ENCODE measurements at regions not wholly inside any gene's neighbourhood (a gene's known extent, or its start where the extent isn't known, plus 50 kb on each side); places are given as distances from the start of the nearest gene placed in this dataset.
"Not testable (repeated sequence)": the region's sequence is repeated elsewhere in the genome, so short reads cannot be mapped to it uniquely, and the experiment has no call there.

DNA sequence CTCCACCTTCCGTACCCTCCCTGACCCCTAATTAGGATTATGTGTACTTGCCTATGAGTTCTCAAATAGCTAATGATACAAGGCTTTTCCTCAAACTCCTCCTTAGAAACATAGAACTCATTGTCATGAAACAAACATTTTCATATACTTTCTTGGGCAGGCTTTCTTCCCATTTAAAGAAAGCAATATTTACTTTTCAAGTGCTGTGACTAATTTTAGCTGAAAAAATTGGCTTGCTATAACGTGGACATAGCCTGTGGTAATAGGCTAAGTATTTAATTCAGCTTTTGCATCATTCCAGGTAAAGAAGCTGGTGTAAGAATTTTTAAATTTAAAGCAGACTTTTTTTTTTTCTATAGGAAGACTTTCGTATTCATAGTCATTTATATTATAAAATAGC lies 208.7 kb downstream of the SOX2 start:
- H3K4me2 ChIP-seq (replicated peaks; ENCODE audit: low read depth, low read length, poor library complexity, severe bottlenecking), result no peak overlapping the region
- no peaks in the 10 kb centered on the region for H3K27me3 ChIP-seq (replicated peaks in 1 of 4; ENCODE audit: control extremely low read depth in 1 of 4, control insufficient read depth in 3 of 4, insufficient read depth in 4 of 4, low read length in 3 of 4)
- WGBS (ENCODE audit: insufficient coverage), result no CpG with 5 or more reads among the region's 3 CpGs

DNA sequence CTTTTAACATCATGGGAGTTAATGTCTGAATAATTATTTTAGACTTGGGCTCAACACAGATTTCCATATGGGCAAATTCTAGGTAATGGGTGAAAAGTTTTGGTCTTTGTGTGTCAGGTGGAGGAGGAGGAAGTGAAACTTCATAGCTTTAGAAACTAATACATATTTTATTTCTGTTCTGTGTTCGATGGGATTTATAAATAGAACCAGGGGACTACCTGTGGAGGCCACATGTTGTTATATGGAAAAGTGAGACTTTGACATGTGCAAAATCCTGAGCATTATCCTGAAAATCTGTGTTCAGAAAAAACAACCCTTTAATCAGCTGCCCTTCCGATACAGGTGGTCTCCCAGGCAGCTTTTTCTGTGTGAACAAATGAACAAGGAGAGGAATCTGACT lies 209.5 kb downstream of the SOX2 start:
- H3K27ac Mint-ChIP-seq, result no peak overlapping the region

More for the DNA sequence above, 208.7 kb downstream of the SOX2 start:
- H3K9me3 ChIP-seq (ENCODE audit: control extremely low read depth in 1 of 3, control insufficient read depth in 2 of 3, insufficient read depth in 1 of 3, low read length in 2 of 3), result peaks cover 0 to 2% (median 0%) of the 10 kb centered on the region in 3 donors
- ChIA-PET POLR2A (no interaction called here), CTCF (no interaction called here)
- TF ChIP-seq EZH2 (IDR thresholded peaks at IDR 0.05; ENCODE audit: borderline replicate concordance, insufficient read depth, low read depth, low read length, poor library complexity, severe bottlenecking), result no peak
- TF ChIP-seq, protein P1, sequence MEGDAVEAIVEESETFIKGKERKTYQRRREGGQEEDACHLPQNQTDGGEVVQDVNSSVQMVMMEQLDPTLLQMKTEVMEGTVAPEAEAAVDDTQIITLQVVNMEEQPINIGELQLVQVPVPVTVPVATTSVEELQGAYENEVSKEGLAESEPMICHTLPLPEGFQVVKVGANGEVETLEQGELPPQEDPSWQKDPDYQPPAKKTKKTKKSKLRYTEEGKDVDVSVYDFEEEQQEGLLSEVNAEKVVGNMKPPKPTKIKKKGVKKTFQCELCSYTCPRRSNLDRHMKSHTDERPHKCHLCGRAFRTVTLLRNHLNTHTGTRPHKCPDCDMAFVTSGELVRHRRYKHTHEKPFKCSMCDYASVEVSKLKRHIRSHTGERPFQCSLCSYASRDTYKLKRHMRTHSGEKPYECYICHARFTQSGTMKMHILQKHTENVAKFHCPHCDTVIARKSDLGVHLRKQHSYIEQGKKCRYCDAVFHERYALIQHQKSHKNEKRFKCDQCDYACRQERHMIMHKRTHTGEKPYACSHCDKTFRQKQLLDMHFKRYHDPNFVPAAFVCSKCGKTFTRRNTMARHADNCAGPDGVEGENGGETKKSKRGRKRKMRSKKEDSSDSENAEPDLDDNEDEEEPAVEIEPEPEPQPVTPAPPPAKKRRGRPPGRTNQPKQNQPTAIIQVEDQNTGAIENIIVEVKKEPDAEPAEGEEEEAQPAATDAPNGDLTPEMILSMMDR (IDR thresholded peaks at IDR 0.05), result no peak
- H3K27ac ChIP-seq (ENCODE audit: low read length in 2 of 2), result no peak overlapping the region
- H2AFZ ChIP-seq (ENCODE audit: insufficient read depth, low read depth, low read length, poor library complexity, severe bottlenecking), result no peak overlapping the region
- Mint-ChIP-seq H3K9me3 (ENCODE audit: insufficient read depth) (peaks cover 2% of the 10 kb centered on the region), H3K4me3 (no peak overlapping the region), H3K27ac (no peak overlapping the region), H3K27me3 (no peaks in the 10 kb centered on the region), H3K4me1 (peaks cover 11% of the 10 kb centered on the region)
- H3K9ac ChIP-seq (ENCODE audit: low read length), result no peak overlapping the region
- H3K36me3 ChIP-seq (replicated peaks in 1 of 2; ENCODE audit: control extremely low read depth in 1 of 2, control insufficient read depth in 1 of 2, extremely low read depth in 1 of 2, insufficient read depth in 2 of 2, low read length in 1 of 2), result no peaks in the 10 kb centered on the region
- H4K20me1 ChIP-seq (ENCODE audit: control insufficient read depth, insufficient read depth, low read length, poor library complexity, severe bottlenecking), result no peaks in the 10 kb centered on the region
- H3K79me2 ChIP-seq (ENCODE audit: control insufficient read depth, insufficient read depth, low read length), result no peaks in the 10 kb centered on the region
- DNase-seq, result no peak
- no peak overlapping the region for H3K4me3 ChIP-seq (ENCODE audit: control extremely low read depth in 1 of 5, extremely low read depth in 1 of 5, insufficient read depth in 1 of 5, low read depth in 2 of 5, low read length in 4 of 5)
- no peak for ATAC-seq (ENCODE audit: low read depth)
- H3K4me1 ChIP-seq (ENCODE audit: control insufficient read depth in 2 of 2, insufficient read depth in 2 of 2, low read length in 2 of 2), result peaks cover 11 to 15% of the 10 kb centered on the region in 2 donors
- intact Hi-C loops (cut with micrococcal nuclease), result no loop called here

DNA sequence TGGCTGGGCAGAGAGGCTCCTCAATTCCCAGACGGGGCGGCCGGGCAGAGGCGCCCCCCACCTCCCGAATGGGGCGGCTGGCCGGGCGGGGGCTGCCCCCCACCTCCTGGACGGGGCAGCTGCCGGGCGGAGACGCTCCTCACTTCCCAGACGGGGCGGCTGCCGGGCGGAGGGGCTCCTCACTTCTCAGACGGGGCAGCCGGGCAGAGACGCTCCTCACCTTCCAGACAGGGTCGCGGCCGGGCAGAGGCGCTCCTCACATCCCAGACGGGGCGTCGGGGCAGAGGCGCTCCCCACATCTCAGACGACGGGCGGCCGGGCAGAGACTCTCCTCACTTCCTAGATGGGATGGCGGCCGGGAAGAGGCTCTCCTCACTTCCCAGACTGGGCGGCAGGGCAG lies 214.1 kb downstream of the SOX2 start:
- H3K4me2 ChIP-seq (replicated peaks; ENCODE audit: low read depth, low read length, poor library complexity, severe bottlenecking); H3K4me3 ChIP-seq (ENCODE audit: control extremely low read depth in 1 of 5, extremely low read depth in 1 of 5, insufficient read depth in 1 of 5, low read depth in 2 of 5, low read length in 4 of 5); POLR2A ChIA-PET; H2AFZ ChIP-seq (ENCODE audit: insufficient read depth, low read depth, low read length, poor library complexity, severe bottlenecking); H3K27ac ChIP-seq (ENCODE audit: low read length in 2 of 2); ATAC-seq (ENCODE audit: low read depth); H3K9me3 Mint-ChIP-seq (ENCODE audit: insufficient read depth); DNase-seq; H3K27me3 Mint-ChIP-seq; H3K4me3 Mint-ChIP-seq; H3K36me3 ChIP-seq (replicated peaks in 1 of 2; ENCODE audit: control extremely low read depth in 1 of 2, control insufficient read depth in 1 of 2, extremely low read depth in 1 of 2, insufficient read depth in 2 of 2, low read length in 1 of 2); H4K20me1 ChIP-seq (ENCODE audit: control insufficient read depth, insufficient read depth, low read length, poor library complexity, severe bottlenecking); H3K9ac ChIP-seq (ENCODE audit: low read length); H3K27me3 ChIP-seq (replicated peaks in 1 of 4; ENCODE audit: control extremely low read depth in 1 of 4, control insufficient read depth in 3 of 4, insufficient read depth in 4 of 4, low read length in 3 of 4); H3K79me2 ChIP-seq (ENCODE audit: control insufficient read depth, insufficient read depth, low read length); H3K4me1 Mint-ChIP-seq; CTCF ChIA-PET; intact Hi-C loops (cut with micrococcal nuclease); H3K27ac Mint-ChIP-seq: not testable (repeated sequence)
- Histone ChIP-seq H3K4me1 (ENCODE audit: control insufficient read depth in 2 of 2, insufficient read depth in 2 of 2, low read length in 2 of 2) (peaks cover 9 to 10% of the 10 kb centered on the region in 2 donors), H3K9me3 (ENCODE audit: control extremely low read depth in 1 of 3, control insufficient read depth in 2 of 3, insufficient read depth in 1 of 3, low read length in 2 of 3) (peaks cover 0 to 17% (median 1%) of the 10 kb centered on the region in 3 donors)
- 96% methylated on average over 21 of the region's 34 CpGs for WGBS (ENCODE audit: insufficient coverage)

More for the DNA sequence above, 209.5 kb downstream of the SOX2 start:
- H2AFZ ChIP-seq (ENCODE audit: insufficient read depth, low read depth, low read length, poor library complexity, severe bottlenecking), result no peak overlapping the region
- POLR2A ChIA-PET, result no interaction called here
- Mint-ChIP-seq H3K4me3 (peak overlapping the region; percentile 48), H3K9me3 (ENCODE audit: insufficient read depth) (peaks cover 2% of the 10 kb centered on the region), H3K4me1 (peaks cover 11% of the 10 kb centered on the region), H3K27me3 (no peaks in the 10 kb centered on the region)
- H3K9me3 ChIP-seq (ENCODE audit: control extremely low read depth in 1 of 3, control insufficient read depth in 2 of 3, insufficient read depth in 1 of 3, low read length in 2 of 3), result peaks cover 0 to 8% (median 0%) of the 10 kb centered on the region in 3 donors
- TF ChIP-seq, protein P1 (IDR thresholded peaks at IDR 0.05), result no peak
- no peak for TF ChIP-seq EZH2 (IDR thresholded peaks at IDR 0.05; ENCODE audit: borderline replicate concordance, insufficient read depth, low read depth, low read length, poor library complexity, severe bottlenecking)
- H3K27me3 ChIP-seq (replicated peaks in 1 of 4; ENCODE audit: control extremely low read depth in 1 of 4, control insufficient read depth in 3 of 4, insufficient read depth in 4 of 4, low read length in 3 of 4), result no peaks in the 10 kb centered on the region
- no peaks in the 10 kb centered on the region for H3K36me3 ChIP-seq (replicated peaks in 1 of 2; ENCODE audit: control extremely low read depth in 1 of 2, control insufficient read depth in 1 of 2, extremely low read depth in 1 of 2, insufficient read depth in 2 of 2, low read length in 1 of 2)
- CTCF ChIA-PET, result no interaction called here
- DNase-seq (peak; percentile 39), ATAC-seq (ENCODE audit: low read depth) (no peak)
- peaks cover 11 to 15% of the 10 kb centered on the region in 2 donors for H3K4me1 ChIP-seq (ENCODE audit: control insufficient read depth in 2 of 2, insufficient read depth in 2 of 2, low read length in 2 of 2)
- H3K4me2 ChIP-seq (replicated peaks; ENCODE audit: low read depth, low read length, poor library complexity, severe bottlenecking), result peak overlapping the region; percentile 48
- intact Hi-C loops (cut with micrococcal nuclease), result no loop called here
- no peak overlapping the region for H3K27ac ChIP-seq (ENCODE audit: low read length in 2 of 2)
- no peak overlapping the region for H3K4me3 ChIP-seq (ENCODE audit: control extremely low read depth in 1 of 5, extremely low read depth in 1 of 5, insufficient read depth in 1 of 5, low read depth in 2 of 5, low read length in 4 of 5)
- H3K79me2 ChIP-seq (ENCODE audit: control insufficient read depth, insufficient read depth, low read length), result no peaks in the 10 kb centered on the region
- WGBS (ENCODE audit: insufficient coverage), result 100% methylated on average over 1 of the region's 2 CpGs
- H3K9ac ChIP-seq (ENCODE audit: low read length), result no peak overlapping the region
- H4K20me1 ChIP-seq (ENCODE audit: control insufficient read depth, insufficient read depth, low read length, poor library complexity, severe bottlenecking), result no peaks in the 10 kb centered on the region
